ENCODE measurements at regions not wholly inside any gene's neighbourhood (a gene's known extent, or its start where the extent isn't known, plus 50 kb on each side); places are given as distances from the start of the nearest gene placed in this dataset.

- no peak for TF ChIP-seq CTCF (IDR thresholded peaks at IDR 0.05)
- no peak for DNase-seq (ENCODE audit: low spot score)
- ATAC-seq (ENCODE audit: low FRiP score) = no peak
These were observed 50.5 kb upstream of the PRDM1 start for GRCh38 chr6:106035655-106036054.

- TF ChIP-seq CTCF (IDR thresholded peaks at IDR 0.05) = no peak
- DNase-seq (ENCODE audit: low spot score) (no peak), ATAC-seq (ENCODE audit: low FRiP score) (no peak)
These were observed 52.3 kb upstream of the PRDM1 start for GRCh38 chr6:106033806-106034205.

GRCh38 chr6:106027758-106028157 lies 58.4 kb upstream of the PRDM1 start:
- no peak for DNase-seq (ENCODE audit: low spot score)
- no peak for TF ChIP-seq CTCF (IDR thresholded peaks at IDR 0.05)
- no peak for ATAC-seq (ENCODE audit: low FRiP score)

- no peak for DNase-seq (ENCODE audit: low spot score)
- no peak for TF ChIP-seq CTCF (IDR thresholded peaks at IDR 0.05)
- no peak for ATAC-seq (ENCODE audit: low FRiP score)
These were observed 59.1 kb upstream of the PRDM1 start for GRCh38 chr6:106026748-106027715.

- ATAC-seq (ENCODE audit: low FRiP score) (no peak), DNase-seq (ENCODE audit: low spot score) (no peak)
- TF ChIP-seq CTCF (IDR thresholded peaks at IDR 0.05) = no peak
These were observed 60.5 kb upstream of the PRDM1 start for GRCh38 chr6:106025655-106026054.

- no peak for TF ChIP-seq CTCF (IDR thresholded peaks at IDR 0.05)
- DNase-seq (ENCODE audit: low spot score) = no peak
- no peak for ATAC-seq (ENCODE audit: low FRiP score)
These were observed 63.3 kb upstream of the PRDM1 start for GRCh38 chr6:106022801-106023200.

- ATAC-seq (ENCODE audit: low FRiP score) = no peak
- no peak for TF ChIP-seq CTCF (IDR thresholded peaks at IDR 0.05)
- DNase-seq (ENCODE audit: low spot score) = no peak
These were observed 68.7 kb upstream of the PRDM1 start for GRCh38 chr6:106017454-106017853.

Measured in omental fat pad (tissue), 3 donors.